HG03097 (cell line): ENCODE measurements at regions not wholly inside any gene's neighbourhood (a gene's known extent, or its start where the extent isn't known, plus 50 kb on each side); places are given as distances from the start of the nearest gene placed in this dataset.

Experiments used
- ATAC-seq: cut with Tn5 transposase; IDR thresholded peaks from one replicate; pipeline ENCODE4 v1.9.1; 2021; ENCODE audit not compliant: unreplicated experiment, low FRiP score

GRCh38 chr1:60488847-60489246 is 415.3 kb upstream of the C1orf87 start:
- no peak for ATAC-seq

- no peak for ATAC-seq
Observed at GRCh38 chr1:60487565-60488345, 414.2 kb upstream of the C1orf87 start.

GRCh38 chr1:60483509-60483908 is 409.9 kb upstream of the C1orf87 start:
- ATAC-seq: no peak

- ATAC-seq: no peak
Observed at GRCh38 chr1:60470246-60470645, 396.7 kb upstream of the C1orf87 start.

- ATAC-seq: no peak
Observed at GRCh38 chr1:60463786-60464185, 390.2 kb upstream of the C1orf87 start.

- no peak for ATAC-seq
Observed at GRCh38 chr1:60463146-60463545, 389.6 kb upstream of the C1orf87 start.

- no peak for ATAC-seq
Observed at GRCh38 chr1:60461925-60462595, 388.5 kb upstream of the C1orf87 start.

- no peak for ATAC-seq
Observed at GRCh38 chr1:60458111-60458510, 384.5 kb upstream of the C1orf87 start.

GRCh38 chr1:60449876-60450275 is 376.3 kb upstream of the C1orf87 start:
- ATAC-seq: no peak

GRCh38 chr1:60448850-60449249 is 375.3 kb upstream of the C1orf87 start:
- ATAC-seq: no peak

- ATAC-seq: no peak
Observed at GRCh38 chr1:60444680-60445079, 371.1 kb upstream of the C1orf87 start.

GRCh38 chr1:60436186-60436585 is 362.6 kb upstream of the C1orf87 start:
- ATAC-seq: no peak

GRCh38 chr1:60431593-60431992 is 358.0 kb upstream of the C1orf87 start:
- no peak for ATAC-seq

- no peak for ATAC-seq
Observed at GRCh38 chr1:60430375-60430774, 356.8 kb upstream of the C1orf87 start.

- ATAC-seq: no peak
Observed at GRCh38 chr1:60428127-60428526, 354.6 kb upstream of the C1orf87 start.

- ATAC-seq: no peak
Observed at GRCh38 chr1:60427701-60428100, 354.1 kb upstream of the C1orf87 start.

GRCh38 chr1:60427194-60427593 is 353.6 kb upstream of the C1orf87 start:
- no peak for ATAC-seq

- no peak for ATAC-seq
Observed at GRCh38 chr1:60425528-60425927, 352.0 kb upstream of the C1orf87 start.

- ATAC-seq: no peak
Observed at GRCh38 chr1:60423146-60423780, 349.7 kb upstream of the C1orf87 start.

- no peak for ATAC-seq
Observed at GRCh38 chr1:60421965-60422364, 348.4 kb upstream of the C1orf87 start.

- ATAC-seq: no peak
Observed at GRCh38 chr1:60419023-60419422, 345.5 kb upstream of the C1orf87 start.

GRCh38 chr1:60415696-60416095 is 342.1 kb upstream of the C1orf87 start:
- no peak for ATAC-seq
